Liver (tissue), 8 donors: ENCODE measurements at regions not wholly inside any gene's neighbourhood (a gene's known extent, or its start where the extent isn't known, plus 50 kb on each side); places are given as distances from the start of the nearest gene placed in this dataset.

Experiments
- DNase-seq: peaks from one replicate; pipeline ENCODE4 v3.0.0-alpha.2; 2017; ENCODE audit warnings: low spot score
- H3K27ac ChIP-seq, 2 donors: one replicate each; pipeline ENCODE4 v1.7.0; 2013; ENCODE audit warnings: inconsistent platforms in 2 of 2, low read length in 2 of 2, control low read depth in 1 of 2, low read depth in 1 of 2, mild to moderate bottlenecking in 1 of 2
- H3K27me3 ChIP-seq, 4 donors: one replicate each; pipeline versions ENCODE4 v1.6.1 to v1.7.0; 2013; ENCODE audit warnings: low read length in 3 of 4, inconsistent platforms in 1 of 4, mild to moderate bottlenecking in 1 of 4, moderate library complexity in 1 of 4; ENCODE audit not compliant: control insufficient read depth in 4 of 4, insufficient read depth in 4 of 4
- H3K36me3 ChIP-seq, 4 donors: one replicate each; pipeline versions ENCODE4 v1.6.1 to v1.7.0; 2013; ENCODE audit warnings: low read length in 3 of 4, mild to moderate bottlenecking in 3 of 4, low read depth in 1 of 4, moderate library complexity in 1 of 4; ENCODE audit not compliant: control insufficient read depth in 4 of 4, insufficient read depth in 3 of 4
- H3K4me1 ChIP-seq, 4 donors: one replicate each; pipeline versions ENCODE4 v1.6.1 to v1.7.0; 2013; ENCODE audit warnings: low read length in 3 of 4, mild to moderate bottlenecking in 3 of 4, moderate library complexity in 1 of 4; ENCODE audit not compliant: control insufficient read depth in 4 of 4, insufficient read depth in 4 of 4
- H3K4me3 ChIP-seq, 3 donors: one replicate each; pipeline versions ENCODE4 v1.6.1 to v1.7.0; 2013; ENCODE audit warnings: low read length in 3 of 3, control low read depth in 1 of 3, low read depth in 1 of 3, mild to moderate bottlenecking in 1 of 3
- H3K9ac ChIP-seq, 2 donors: one replicate each; pipeline ENCODE4 v1.7.0; 2013; ENCODE audit warnings: low read length in 2 of 2, mild to moderate bottlenecking in 2 of 2, moderate library complexity in 2 of 2, control low read depth in 1 of 2, low read depth in 1 of 2
- H3K9me3 ChIP-seq, 4 donors: one replicate each; pipeline versions ENCODE4 v1.6.1 to v1.7.0; 2013; ENCODE audit warnings: low read length in 3 of 4; ENCODE audit not compliant: control insufficient read depth in 4 of 4
- EGR1 ChIP-seq, 2 donors: IDR thresholded peaks; 2 replicates each; pipeline ENCODE4 v1.6.1; 2016 to 2018; ENCODE audit warnings: antibody characterized with exemption in 2 of 2, low read depth in 2 of 2
- FOXA1 ChIP-seq: IDR thresholded peaks from 2 replicates; pipeline ENCODE4 v1.6.1; 2016; ENCODE audit warnings: antibody characterized with exemption
- FOXA2 ChIP-seq: IDR thresholded peaks from 2 replicates; pipeline ENCODE4 v1.6.1; 2016; ENCODE audit warnings: antibody characterized with exemption
- GABPA ChIP-seq, 2 donors: IDR thresholded peaks in 1 of 2; conservative IDR thresholded peaks in 1 of 2; 2 replicates each; pipeline ENCODE4 v1.6.1; 2016; ENCODE audit warnings: antibody characterized with exemption in 2 of 2, mild to moderate bottlenecking in 1 of 2, moderate library complexity in 1 of 2
- HNF4A ChIP-seq, 2 donors: conservative IDR thresholded peaks; 2 replicates each; pipeline ENCODE4 v1.6.1; 2016; ENCODE audit warnings: antibody characterized with exemption in 2 of 2, mild to moderate bottlenecking in 2 of 2
- HNF4G ChIP-seq: IDR thresholded peaks from 2 replicates; pipeline ENCODE4 v1.6.1; 2016; ENCODE audit warnings: antibody characterized with exemption
- JUND ChIP-seq, 2 donors: IDR thresholded peaks; 2 replicates each; pipeline ENCODE4 v1.6.1; 2016; ENCODE audit warnings: antibody characterized with exemption in 2 of 2
- NR2F2 ChIP-seq: IDR thresholded peaks from 2 replicates; pipeline ENCODE4 v1.6.1; 2016; ENCODE audit warnings: antibody characterized with exemption
- RAD21 ChIP-seq, 2 donors: IDR thresholded peaks; 2 replicates each; pipeline ENCODE4 v1.6.1; 2016; ENCODE audit warnings: antibody characterized with exemption in 2 of 2, mild to moderate bottlenecking in 2 of 2
- RXRA ChIP-seq, 2 donors: IDR thresholded peaks; 2 replicates each; pipeline ENCODE4 v1.6.1; 2017 to 2018; ENCODE audit warnings: antibody characterized with exemption in 2 of 2, mild to moderate bottlenecking in 1 of 2
- SP1 ChIP-seq: IDR thresholded peaks from 2 replicates; pipeline ENCODE4 v1.6.1; 2018; ENCODE audit warnings: antibody characterized with exemption, mild to moderate bottlenecking
- TAF1 ChIP-seq: conservative IDR thresholded peaks from 2 replicates; pipeline ENCODE4 v1.6.1; 2016; ENCODE audit warnings: antibody characterized with exemption, mild to moderate bottlenecking
- YY1 ChIP-seq: IDR thresholded peaks from 2 replicates; pipeline ENCODE4 v1.6.1; 2016; ENCODE audit warnings: antibody characterized with exemption, mild to moderate bottlenecking
- WGBS: extraction: QIAGEN DNeasy Blood & Tissue Kit; methylation state at CpG from one replicate; pipeline ENCODE4 v1.1.7; 2013; 5-methylcytosine and 5-hydroxymethylcytosine counted together
- TF ChIP-seq, protein P1 (sequence below): IDR thresholded peaks from 2 replicates; pipeline ENCODE4 v1.6.1; 2016; ENCODE audit warnings: antibody characterized with exemption
- TF ChIP-seq, protein P2 (sequence below): IDR thresholded peaks from 2 replicates; pipeline ENCODE4 v1.6.1; 2016; ENCODE audit warnings: antibody characterized with exemption
- TF ChIP-seq, protein P3 (sequence below): IDR thresholded peaks from 2 replicates; pipeline ENCODE4 v1.6.1; 2016; ENCODE audit warnings: antibody characterized with exemption
- TF ChIP-seq, protein P4 (sequence below): IDR thresholded peaks from 2 replicates; pipeline ENCODE4 v1.6.1; 2016; ENCODE audit warnings: antibody characterized with exemption, mild to moderate bottlenecking
- TF ChIP-seq, protein P5 (sequence below): fragments of 150-350 bp; IDR thresholded peaks from 2 replicates; pipeline ENCODE4 v1.5.1; 2017; ENCODE audit warnings: improper control_type of control experiment, low read depth, low read length; ENCODE audit not compliant: missing input control
- donor health status: healthy.
- donor health status: healthy.
- donor health status: healthy.
- donor health status: healthy.
- donor health status: healthy.

DNA sequence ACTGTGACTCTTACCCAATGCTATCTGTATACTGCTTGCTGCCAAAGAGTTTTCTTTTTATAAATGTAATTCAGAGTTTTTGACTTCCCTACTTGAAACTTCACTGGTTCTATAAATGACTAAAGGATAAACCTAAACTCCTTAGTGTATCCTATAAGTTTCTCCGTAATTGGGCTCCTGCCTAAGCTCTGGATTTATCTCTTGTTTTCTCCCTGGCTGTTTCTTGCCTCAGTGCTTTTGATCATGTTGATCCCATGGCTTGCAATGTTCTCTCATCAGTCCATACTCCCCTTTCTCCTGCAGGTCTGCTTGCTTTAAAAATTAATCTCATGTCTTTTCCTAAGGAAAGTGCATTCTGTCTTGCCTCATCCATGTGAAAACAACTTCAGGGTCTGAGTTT lies 1543.1 kb upstream of the IGFBP7 start:
- Histone ChIP-seq H3K9me3 (no peaks in the 10 kb centered on the region), H3K36me3 (no peaks in the 10 kb centered on the region), H3K4me3 (no peak overlapping the region), H3K27me3 (no peaks in the 10 kb centered on the region), H3K9ac (no peak overlapping the region), H3K4me1 (no peaks in the 10 kb centered on the region), H3K27ac (no peak overlapping the region)
- DNase-seq, result no peak
- TF ChIP-seq RAD21 (IDR thresholded peaks at IDR 0.05), result no peak
- TF ChIP-seq, protein P1, sequence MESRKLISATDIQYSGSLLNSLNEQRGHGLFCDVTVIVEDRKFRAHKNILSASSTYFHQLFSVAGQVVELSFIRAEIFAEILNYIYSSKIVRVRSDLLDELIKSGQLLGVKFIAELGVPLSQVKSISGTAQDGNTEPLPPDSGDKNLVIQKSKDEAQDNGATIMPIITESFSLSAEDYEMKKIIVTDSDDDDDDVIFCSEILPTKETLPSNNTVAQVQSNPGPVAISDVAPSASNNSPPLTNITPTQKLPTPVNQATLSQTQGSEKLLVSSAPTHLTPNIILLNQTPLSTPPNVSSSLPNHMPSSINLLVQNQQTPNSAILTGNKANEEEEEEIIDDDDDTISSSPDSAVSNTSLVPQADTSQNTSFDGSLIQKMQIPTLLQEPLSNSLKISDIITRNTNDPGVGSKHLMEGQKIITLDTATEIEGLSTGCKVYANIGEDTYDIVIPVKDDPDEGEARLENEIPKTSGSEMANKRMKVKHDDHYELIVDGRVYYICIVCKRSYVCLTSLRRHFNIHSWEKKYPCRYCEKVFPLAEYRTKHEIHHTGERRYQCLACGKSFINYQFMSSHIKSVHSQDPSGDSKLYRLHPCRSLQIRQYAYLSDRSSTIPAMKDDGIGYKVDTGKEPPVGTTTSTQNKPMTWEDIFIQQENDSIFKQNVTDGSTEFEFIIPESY, result no peak
- no peak for TF ChIP-seq FOXA2
- TF ChIP-seq JUND (IDR thresholded peaks at IDR 0.05), result no peak
- TF ChIP-seq, protein P2, sequence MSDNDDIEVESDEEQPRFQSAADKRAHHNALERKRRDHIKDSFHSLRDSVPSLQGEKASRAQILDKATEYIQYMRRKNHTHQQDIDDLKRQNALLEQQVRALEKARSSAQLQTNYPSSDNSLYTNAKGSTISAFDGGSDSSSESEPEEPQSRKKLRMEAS, result no peak
- TF ChIP-seq TAF1, result no peak
- no peak for TF ChIP-seq YY1
- TF ChIP-seq, protein P3, sequence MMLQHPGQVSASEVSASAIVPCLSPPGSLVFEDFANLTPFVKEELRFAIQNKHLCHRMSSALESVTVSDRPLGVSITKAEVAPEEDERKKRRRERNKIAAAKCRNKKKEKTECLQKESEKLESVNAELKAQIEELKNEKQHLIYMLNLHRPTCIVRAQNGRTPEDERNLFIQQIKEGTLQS, result no peak
- TF ChIP-seq SP1, result no peak
- TF ChIP-seq EGR1 (IDR thresholded peaks at IDR 0.05; ENCODE audit: low read depth in 2 of 2), result no peak
- no peak for TF ChIP-seq HNF4G
- TF ChIP-seq HNF4A (conservative IDR thresholded peaks at IDR 0.05), result no peak
- 56% methylated on average over 1 of the region's 1 CpG for WGBS

DNA sequence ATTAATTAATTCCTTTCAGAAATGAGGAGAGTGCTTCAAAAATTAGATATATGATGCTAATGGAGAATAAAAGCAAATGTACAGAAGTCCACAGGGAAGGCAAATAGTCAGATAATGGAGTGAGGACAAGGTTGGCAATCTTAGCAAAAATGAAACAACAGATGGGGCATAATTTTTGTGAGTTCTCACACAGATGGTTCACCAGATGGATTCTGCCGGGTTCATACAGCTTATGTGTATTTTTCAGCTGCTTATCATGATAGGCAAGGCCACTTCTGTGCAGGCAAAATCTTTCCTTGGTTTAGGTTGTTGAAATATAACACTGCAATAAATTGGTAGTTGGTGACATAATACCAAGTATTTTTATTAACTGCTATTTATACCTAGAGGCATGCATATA lies 1539.0 kb upstream of the IGFBP7 start:
- Histone ChIP-seq H3K9me3 (no peaks in the 10 kb centered on the region), H3K4me3 (no peak overlapping the region), H3K9ac (no peak overlapping the region), H3K27ac (no peak overlapping the region), H3K36me3 (no peaks in the 10 kb centered on the region), H3K27me3 (no peaks in the 10 kb centered on the region), H3K4me1 (no peaks in the 10 kb centered on the region)
- WGBS, result 68% methylated on average over 1 of the region's 1 CpG
- no peak for DNase-seq
- TF ChIP-seq, protein P1, result no peak
- TF ChIP-seq HNF4G (no peak), YY1 (no peak), JUND (IDR thresholded peaks at IDR 0.05) (no peak), TAF1 (no peak), NR2F2 (no peak), FOXA2 (no peak), RAD21 (IDR thresholded peaks at IDR 0.05) (no peak), GABPA (IDR thresholded peaks at IDR 0.05 in 1 of 2, conservative IDR thresholded peaks at IDR 0.05 in 1 of 2) (no peak), FOXA1 (no peak), RXRA (IDR thresholded peaks at IDR 0.05) (no peak), SP1 (no peak)
- TF ChIP-seq, protein P2, result no peak
- TF ChIP-seq, protein P4, sequence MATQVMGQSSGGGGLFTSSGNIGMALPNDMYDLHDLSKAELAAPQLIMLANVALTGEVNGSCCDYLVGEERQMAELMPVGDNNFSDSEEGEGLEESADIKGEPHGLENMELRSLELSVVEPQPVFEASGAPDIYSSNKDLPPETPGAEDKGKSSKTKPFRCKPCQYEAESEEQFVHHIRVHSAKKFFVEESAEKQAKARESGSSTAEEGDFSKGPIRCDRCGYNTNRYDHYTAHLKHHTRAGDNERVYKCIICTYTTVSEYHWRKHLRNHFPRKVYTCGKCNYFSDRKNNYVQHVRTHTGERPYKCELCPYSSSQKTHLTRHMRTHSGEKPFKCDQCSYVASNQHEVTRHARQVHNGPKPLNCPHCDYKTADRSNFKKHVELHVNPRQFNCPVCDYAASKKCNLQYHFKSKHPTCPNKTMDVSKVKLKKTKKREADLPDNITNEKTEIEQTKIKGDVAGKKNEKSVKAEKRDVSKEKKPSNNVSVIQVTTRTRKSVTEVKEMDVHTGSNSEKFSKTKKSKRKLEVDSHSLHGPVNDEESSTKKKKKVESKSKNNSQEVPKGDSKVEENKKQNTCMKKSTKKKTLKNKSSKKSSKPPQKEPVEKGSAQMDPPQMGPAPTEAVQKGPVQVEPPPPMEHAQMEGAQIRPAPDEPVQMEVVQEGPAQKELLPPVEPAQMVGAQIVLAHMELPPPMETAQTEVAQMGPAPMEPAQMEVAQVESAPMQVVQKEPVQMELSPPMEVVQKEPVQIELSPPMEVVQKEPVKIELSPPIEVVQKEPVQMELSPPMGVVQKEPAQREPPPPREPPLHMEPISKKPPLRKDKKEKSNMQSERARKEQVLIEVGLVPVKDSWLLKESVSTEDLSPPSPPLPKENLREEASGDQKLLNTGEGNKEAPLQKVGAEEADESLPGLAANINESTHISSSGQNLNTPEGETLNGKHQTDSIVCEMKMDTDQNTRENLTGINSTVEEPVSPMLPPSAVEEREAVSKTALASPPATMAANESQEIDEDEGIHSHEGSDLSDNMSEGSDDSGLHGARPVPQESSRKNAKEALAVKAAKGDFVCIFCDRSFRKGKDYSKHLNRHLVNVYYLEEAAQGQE, result no peak
- TF ChIP-seq, protein P5, sequence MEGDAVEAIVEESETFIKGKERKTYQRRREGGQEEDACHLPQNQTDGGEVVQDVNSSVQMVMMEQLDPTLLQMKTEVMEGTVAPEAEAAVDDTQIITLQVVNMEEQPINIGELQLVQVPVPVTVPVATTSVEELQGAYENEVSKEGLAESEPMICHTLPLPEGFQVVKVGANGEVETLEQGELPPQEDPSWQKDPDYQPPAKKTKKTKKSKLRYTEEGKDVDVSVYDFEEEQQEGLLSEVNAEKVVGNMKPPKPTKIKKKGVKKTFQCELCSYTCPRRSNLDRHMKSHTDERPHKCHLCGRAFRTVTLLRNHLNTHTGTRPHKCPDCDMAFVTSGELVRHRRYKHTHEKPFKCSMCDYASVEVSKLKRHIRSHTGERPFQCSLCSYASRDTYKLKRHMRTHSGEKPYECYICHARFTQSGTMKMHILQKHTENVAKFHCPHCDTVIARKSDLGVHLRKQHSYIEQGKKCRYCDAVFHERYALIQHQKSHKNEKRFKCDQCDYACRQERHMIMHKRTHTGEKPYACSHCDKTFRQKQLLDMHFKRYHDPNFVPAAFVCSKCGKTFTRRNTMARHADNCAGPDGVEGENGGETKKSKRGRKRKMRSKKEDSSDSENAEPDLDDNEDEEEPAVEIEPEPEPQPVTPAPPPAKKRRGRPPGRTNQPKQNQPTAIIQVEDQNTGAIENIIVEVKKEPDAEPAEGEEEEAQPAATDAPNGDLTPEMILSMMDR, result no peak
- TF ChIP-seq, protein P3, result no peak
